ENCODE measurements at regions not wholly inside any gene's neighbourhood (a gene's known extent, or its start where the extent isn't known, plus 50 kb on each side); places are given as distances from the start of the nearest gene placed in this dataset.

- in situ Hi-C loops (cut with HindIII; ENCODE audit: low pct_ligation_motif_present, low sequenced_read_pairs): no loop called here
- TF ChIP-seq CTCF (IDR thresholded peaks at IDR 0.05; ENCODE audit: low read depth, low read length, missing control alignments): no peak
- no peak for DNase-seq
- H3K36me3 ChIP-seq (replicated peaks): no peaks in the 10 kb centered on the region
- no peak overlapping the region for H3K27ac ChIP-seq
- no peaks in the 10 kb centered on the region for H3K27me3 ChIP-seq (replicated peaks)
- no peak overlapping the region for H3K4me3 ChIP-seq (ENCODE audit: low read depth, low read length)
These were observed 105.1 kb upstream of the PRL start for GRCh38 chr6:22401932-22402331.

- Histone ChIP-seq H3K27me3 (replicated peaks) (no peaks in the 10 kb centered on the region), H3K36me3 (replicated peaks) (no peaks in the 10 kb centered on the region), H3K4me3 (ENCODE audit: low read depth, low read length) (no peak overlapping the region), H3K27ac (no peak overlapping the region)
- no peak for DNase-seq
- in situ Hi-C loops (cut with HindIII; ENCODE audit: low pct_ligation_motif_present, low sequenced_read_pairs): no loop called here
- no peak for TF ChIP-seq CTCF (IDR thresholded peaks at IDR 0.05; ENCODE audit: low read depth, low read length, missing control alignments)
These were observed 112.7 kb upstream of the PRL start for GRCh38 chr6:22409486-22409885.

DNA sequence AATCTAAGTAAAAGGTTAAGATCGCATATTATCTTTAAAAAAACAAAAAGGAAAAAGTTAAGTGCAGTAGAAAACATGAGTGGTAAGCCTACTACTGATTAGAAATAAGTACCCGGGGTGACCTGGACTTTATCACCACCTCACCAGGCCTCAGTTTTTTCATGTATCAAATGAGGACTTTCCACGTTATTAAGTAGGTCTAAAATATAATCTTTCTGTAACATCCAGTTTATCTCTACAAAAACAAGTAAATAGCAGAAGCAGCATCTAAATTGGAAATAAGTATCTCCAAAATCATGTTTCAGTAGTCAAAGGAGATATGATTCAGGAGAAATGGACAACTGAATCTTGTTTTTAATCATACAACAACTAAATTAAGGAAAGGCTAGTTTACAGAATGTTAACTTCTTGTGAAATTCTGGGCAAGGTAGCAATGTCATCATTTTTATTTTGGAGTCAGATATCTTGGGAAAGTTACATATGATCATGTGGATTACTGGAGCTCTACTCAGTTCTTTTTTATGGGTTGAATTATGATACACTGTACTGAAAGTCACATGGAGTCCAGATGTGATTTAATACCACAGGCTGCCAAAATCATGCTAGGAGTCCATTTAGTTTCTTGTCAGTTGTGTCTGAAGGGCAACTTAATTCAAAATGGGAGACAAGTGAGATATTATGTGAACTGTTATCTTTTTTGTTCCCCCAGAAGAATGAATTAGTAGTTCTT is 114.7 kb upstream of the PRL start:
- Histone ChIP-seq H3K4me3 (ENCODE audit: low read depth, low read length) (no peak overlapping the region), H3K27ac (no peak overlapping the region), H3K27me3 (replicated peaks) (no peaks in the 10 kb centered on the region), H3K36me3 (replicated peaks) (no peaks in the 10 kb centered on the region)
- no peak for DNase-seq
- no peak for TF ChIP-seq CTCF (IDR thresholded peaks at IDR 0.05; ENCODE audit: low read depth, low read length, missing control alignments)
- in situ Hi-C loops (cut with HindIII; ENCODE audit: low pct_ligation_motif_present, low sequenced_read_pairs): no loop called here

DNA sequence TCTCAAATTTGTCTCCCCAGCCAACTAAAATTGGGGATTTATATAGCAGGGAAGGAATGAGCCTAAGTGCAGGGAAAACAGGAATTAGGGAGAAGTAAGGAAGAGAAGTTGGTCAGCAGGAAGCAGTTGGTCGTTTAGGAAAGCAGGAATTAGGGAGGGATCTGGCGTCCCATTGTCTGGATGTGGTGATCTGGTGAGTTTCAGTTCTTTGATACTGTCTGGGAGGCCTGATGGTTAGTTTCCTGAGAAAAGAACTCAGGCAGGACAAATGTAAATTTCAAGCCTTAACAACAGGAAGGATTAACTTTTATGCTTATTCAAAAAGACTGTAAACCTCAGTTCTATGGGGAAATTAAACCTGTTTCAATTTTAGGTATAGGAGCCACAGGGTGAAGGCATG is 116.2 kb upstream of the PRL start:
- Histone ChIP-seq H3K27me3 (replicated peaks) (no peaks in the 10 kb centered on the region), H3K36me3 (replicated peaks) (no peaks in the 10 kb centered on the region), H3K27ac (no peak overlapping the region), H3K4me3 (ENCODE audit: low read depth, low read length) (no peak overlapping the region)
- TF ChIP-seq CTCF (IDR thresholded peaks at IDR 0.05; ENCODE audit: low read depth, low read length, missing control alignments): no peak
- DNase-seq: no peak
- in situ Hi-C loops (cut with HindIII; ENCODE audit: low pct_ligation_motif_present, low sequenced_read_pairs): no loop called here

GRCh38 chr6:22413681-22414311 is 117.0 kb upstream of the PRL start:
- no peak overlapping the region for H3K4me3 ChIP-seq (ENCODE audit: low read depth, low read length)
- no peak overlapping the region for H3K27ac ChIP-seq
- DNase-seq: peak; percentile 28
- in situ Hi-C loops (cut with HindIII; ENCODE audit: low pct_ligation_motif_present, low sequenced_read_pairs): no loop called here
- no peaks in the 10 kb centered on the region for H3K27me3 ChIP-seq (replicated peaks)
- no peaks in the 10 kb centered on the region for H3K36me3 ChIP-seq (replicated peaks)
- peak; percentile 66 for TF ChIP-seq CTCF (IDR thresholded peaks at IDR 0.05; ENCODE audit: low read depth, low read length, missing control alignments)

All from brain microvascular endothelial cell (primary cell).